Smooth muscle cell (in vitro differentiated cells): ENCODE measurements at regions not wholly inside any gene's neighbourhood (a gene's known extent, or its start where the extent isn't known, plus 50 kb on each side); places are given as distances from the start of the nearest gene placed in this dataset.

Source experiments
- DNase-seq: peaks from one replicate; lab custom pipeline; 2025; ENCODE audit not compliant: unreplicated experiment; lab: John Stamatoyannopoulos, UW
- H2AFZ ChIP-seq: fragments of 200-600 bp; sonication (generic); 2 replicates; pipeline ENCODE4 v1.6.0; 2016; ENCODE audit warnings: antibody characterized with exemption, low read depth, mild to moderate bottlenecking
- H3F3A ChIP-seq: fragments of 200-600 bp; sonication (generic); 2 replicates; pipeline ENCODE4 v1.6.0; 2017; ENCODE audit warnings: antibody characterized with exemption, low read depth
- H3K27ac ChIP-seq: fragments of 200-600 bp; sonication (generic); 2 replicates; pipeline ENCODE4 v1.5.1; 2016; ENCODE audit warnings: low read depth, mild to moderate bottlenecking
- H3K27me3 ChIP-seq: fragments of 200-600 bp; sonication (generic); 2 replicates; pipeline ENCODE4 v1.6.1; 2016; ENCODE audit warnings: low read depth, mild to moderate bottlenecking
- H3K36me3 ChIP-seq: fragments of 200-600 bp; sonication (generic); 2 replicates; pipeline ENCODE4 v1.5.1; 2016; ENCODE audit warnings: low read depth
- H3K4me1 ChIP-seq: fragments of 200-600 bp; sonication (generic); 2 replicates; pipeline ENCODE4 v1.5.1; 2016; ENCODE audit warnings: low read depth
- H3K4me2 ChIP-seq: fragments of 200-600 bp; sonication (generic); 2 replicates; pipeline ENCODE4 v1.6.0; 2016; ENCODE audit warnings: mild to moderate bottlenecking
- H3K4me3 ChIP-seq: fragments of 200-600 bp; sonication (generic); 2 replicates; pipeline ENCODE4 v1.5.1; 2016; ENCODE audit warnings: mild to moderate bottlenecking
- H3K79me2 ChIP-seq: fragments of 200-600 bp; sonication (generic); 2 replicates; pipeline ENCODE4 v1.6.0; 2016; ENCODE audit warnings: low read depth, mild to moderate bottlenecking
- H3K9ac ChIP-seq: fragments of 200-600 bp; sonication (generic); 2 replicates; pipeline ENCODE4 v1.6.0; 2016; ENCODE audit warnings: low read depth
- H3K9me3 ChIP-seq: fragments of 200-600 bp; sonication (generic); replicated peaks from 2 replicates; pipeline ENCODE4 v1.5.1; 2016; ENCODE audit warnings: low read depth
- H4K20me1 ChIP-seq: fragments of 200-600 bp; sonication (generic); 2 replicates; pipeline ENCODE4 v1.6.0; 2016; ENCODE audit warnings: low read depth
- WGBS: methylation state at CpG from one replicate; pipeline ENCODE4 v1.1.7; 2016; ENCODE audit warnings: low lambda C conversion rate; 5-methylcytosine and 5-hydroxymethylcytosine counted together
- TF ChIP-seq, protein P1 (sequence below): fragments of 200-600 bp; sonication (generic); IDR thresholded peaks from 2 replicates; pipeline ENCODE4 v1.5.1; 2017; ENCODE audit warnings: borderline replicate concordance, mild to moderate bottlenecking, antibody characterized with exemption; ENCODE audit not compliant: insufficient read depth, poor library complexity, severe bottlenecking

DNA sequence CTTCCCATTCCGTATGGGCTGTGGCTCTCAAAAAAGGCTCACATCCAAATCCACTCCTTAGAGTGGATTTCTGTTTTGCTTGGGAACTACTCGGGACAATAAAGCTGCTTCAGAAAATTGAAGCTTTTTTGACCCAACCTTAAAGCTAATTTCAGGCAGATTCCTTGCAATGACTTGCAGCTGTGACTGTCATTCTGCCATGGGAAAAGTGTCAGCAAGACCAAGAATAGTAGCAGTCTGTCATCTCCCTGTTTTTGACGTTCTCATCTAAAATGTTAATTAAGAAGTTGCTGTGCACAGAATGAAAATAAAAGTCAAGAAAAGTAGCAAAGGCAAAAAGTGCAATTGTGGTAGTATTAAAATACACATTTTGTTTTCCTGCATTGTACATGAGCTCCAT lies 304.7 kb downstream of the COG6 start:
- no peaks in the 10 kb centered on the region for H3K79me2 ChIP-seq
- no peak overlapping the region for H3K4me2 ChIP-seq
- TF ChIP-seq, protein P1, sequence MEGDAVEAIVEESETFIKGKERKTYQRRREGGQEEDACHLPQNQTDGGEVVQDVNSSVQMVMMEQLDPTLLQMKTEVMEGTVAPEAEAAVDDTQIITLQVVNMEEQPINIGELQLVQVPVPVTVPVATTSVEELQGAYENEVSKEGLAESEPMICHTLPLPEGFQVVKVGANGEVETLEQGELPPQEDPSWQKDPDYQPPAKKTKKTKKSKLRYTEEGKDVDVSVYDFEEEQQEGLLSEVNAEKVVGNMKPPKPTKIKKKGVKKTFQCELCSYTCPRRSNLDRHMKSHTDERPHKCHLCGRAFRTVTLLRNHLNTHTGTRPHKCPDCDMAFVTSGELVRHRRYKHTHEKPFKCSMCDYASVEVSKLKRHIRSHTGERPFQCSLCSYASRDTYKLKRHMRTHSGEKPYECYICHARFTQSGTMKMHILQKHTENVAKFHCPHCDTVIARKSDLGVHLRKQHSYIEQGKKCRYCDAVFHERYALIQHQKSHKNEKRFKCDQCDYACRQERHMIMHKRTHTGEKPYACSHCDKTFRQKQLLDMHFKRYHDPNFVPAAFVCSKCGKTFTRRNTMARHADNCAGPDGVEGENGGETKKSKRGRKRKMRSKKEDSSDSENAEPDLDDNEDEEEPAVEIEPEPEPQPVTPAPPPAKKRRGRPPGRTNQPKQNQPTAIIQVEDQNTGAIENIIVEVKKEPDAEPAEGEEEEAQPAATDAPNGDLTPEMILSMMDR = no peak
- no peak overlapping the region for H3K4me3 ChIP-seq
- H3F3A ChIP-seq = no peaks in the 10 kb centered on the region
- H3K36me3 ChIP-seq = no peaks in the 10 kb centered on the region
- H2AFZ ChIP-seq = no peak overlapping the region
- H3K9me3 ChIP-seq = no peaks in the 10 kb centered on the region
- no peaks in the 10 kb centered on the region for H3K27me3 ChIP-seq
- DNase-seq = no peak
- H3K27ac ChIP-seq = no peak overlapping the region
- H3K9ac ChIP-seq = no peak overlapping the region
- no peaks in the 10 kb centered on the region for H4K20me1 ChIP-seq
- 87% methylated on average over 3 of the region's 3 CpGs for WGBS
- H3K4me1 ChIP-seq = no peaks in the 10 kb centered on the region

DNA sequence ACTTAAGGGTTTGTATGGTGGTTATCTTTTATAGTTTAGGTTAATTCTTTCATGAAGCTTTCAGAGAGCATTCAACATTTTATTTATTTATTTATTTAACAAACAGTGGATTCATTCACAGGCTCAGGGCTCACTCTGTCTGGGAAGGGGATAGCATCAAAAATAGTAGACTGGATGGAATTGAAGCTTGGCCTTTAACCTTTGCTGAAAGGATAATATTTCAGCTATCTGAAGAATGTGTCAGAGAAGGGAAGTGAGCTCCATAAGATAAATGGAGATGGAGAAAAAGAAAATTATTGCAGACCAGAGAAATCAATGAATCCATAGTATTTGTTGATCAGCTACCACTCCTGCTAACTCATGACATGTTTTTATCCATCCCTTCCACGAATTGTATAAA lies 305.6 kb downstream of the COG6 start:
- no peaks in the 10 kb centered on the region for H3K27me3 ChIP-seq
- 88% methylated on average over 1 of the region's 1 CpG for WGBS
- TF ChIP-seq, protein P1 = no peak
- H3K79me2 ChIP-seq = no peaks in the 10 kb centered on the region
- H3K4me2 ChIP-seq = no peak overlapping the region
- H3F3A ChIP-seq = no peaks in the 10 kb centered on the region
- H3K4me3 ChIP-seq = no peak overlapping the region
- H4K20me1 ChIP-seq = no peaks in the 10 kb centered on the region
- H2AFZ ChIP-seq = no peak overlapping the region
- H3K36me3 ChIP-seq = no peaks in the 10 kb centered on the region
- no peak overlapping the region for H3K27ac ChIP-seq
- no peaks in the 10 kb centered on the region for H3K4me1 ChIP-seq
- H3K9ac ChIP-seq = no peak overlapping the region
- H3K9me3 ChIP-seq = no peaks in the 10 kb centered on the region
- no peak for DNase-seq

DNA sequence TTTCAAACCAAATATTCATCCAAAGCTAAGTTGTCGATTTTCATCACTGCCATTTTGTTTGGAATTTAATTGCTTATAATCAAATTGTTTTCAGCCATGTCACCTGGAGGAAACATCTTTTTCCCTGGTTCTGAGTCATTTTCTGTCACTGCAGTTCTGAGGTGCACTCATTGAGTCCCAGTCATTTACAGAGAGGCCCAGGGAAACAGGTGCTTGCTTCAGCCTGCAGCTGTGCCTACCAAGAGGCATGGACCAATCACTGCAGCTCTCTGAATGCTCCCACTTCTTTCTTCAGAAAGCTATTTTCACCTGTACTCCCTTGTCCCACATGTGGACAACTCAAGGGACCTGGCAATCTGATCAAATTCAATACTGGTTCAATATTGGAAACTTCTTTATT lies 308.1 kb downstream of the COG6 start:
- H3K9me3 ChIP-seq = no peaks in the 10 kb centered on the region
- 88% methylated on average over 1 of the region's 1 CpG for WGBS
- no peaks in the 10 kb centered on the region for H3K27me3 ChIP-seq
- no peaks in the 10 kb centered on the region for H3F3A ChIP-seq
- H3K4me1 ChIP-seq = peaks cover 1% of the 10 kb centered on the region
- TF ChIP-seq, protein P1 = no peak
- no peak overlapping the region for H2AFZ ChIP-seq
- no peak overlapping the region for H3K4me3 ChIP-seq
- H3K36me3 ChIP-seq = no peaks in the 10 kb centered on the region
- H3K9ac ChIP-seq = no peak overlapping the region
- H3K4me2 ChIP-seq = no peak overlapping the region
- no peak overlapping the region for H3K27ac ChIP-seq
- no peaks in the 10 kb centered on the region for H3K79me2 ChIP-seq
- DNase-seq = no peak
- no peaks in the 10 kb centered on the region for H4K20me1 ChIP-seq

DNA sequence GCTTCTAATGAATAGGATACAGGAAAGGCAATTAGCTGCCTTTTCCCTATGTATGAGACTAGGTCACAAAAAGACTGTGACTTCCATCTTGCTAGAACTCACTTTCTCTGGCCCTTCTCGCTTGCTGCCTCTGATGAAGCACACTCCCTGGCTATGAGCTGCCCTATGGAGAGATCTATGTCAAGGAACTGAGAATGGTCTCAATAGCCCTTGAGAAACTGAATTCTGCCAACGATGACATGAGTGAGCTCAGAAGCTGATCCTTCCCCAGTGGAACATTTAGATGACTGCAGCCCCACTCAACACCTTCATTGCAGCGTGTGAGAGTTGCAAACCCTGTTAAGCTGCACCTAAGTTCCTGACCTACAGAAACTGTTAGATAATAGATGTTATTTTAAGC lies 309.8 kb downstream of the COG6 start:
- Histone ChIP-seq H3F3A (no peaks in the 10 kb centered on the region), H3K9me3 (no peaks in the 10 kb centered on the region), H3K9ac (no peak overlapping the region), H3K79me2 (no peaks in the 10 kb centered on the region), H3K27ac (no peak overlapping the region), H3K27me3 (no peaks in the 10 kb centered on the region), H3K4me2 (no peak overlapping the region), H3K4me3 (no peak overlapping the region), H2AFZ (no peak overlapping the region), H3K4me1 (peaks cover 18% of the 10 kb centered on the region), H4K20me1 (no peaks in the 10 kb centered on the region), H3K36me3 (no peaks in the 10 kb centered on the region)
- no peak for DNase-seq
- TF ChIP-seq, protein P1 = no peak
- 92% methylated on average over 3 of the region's 3 CpGs for WGBS
